Peyer's patch (tissue), 4 donors: ENCODE measurements at regions not wholly inside any gene's neighbourhood (a gene's known extent, or its start where the extent isn't known, plus 50 kb on each side); places are given as distances from the start of the nearest gene placed in this dataset.

ENCODE experiments used
- DNase-seq, 3 donors: peaks; one replicate each; pipeline ENCODE4 v3.0.0-alpha.2; 2017 to 2019
- H3K27ac ChIP-seq, 4 donors: fragments of 200-600 bp; sonication (generic); one replicate each; pipeline ENCODE4 v1.5.1; 2016 to 2019
- H3K27me3 ChIP-seq, 2 donors: fragments of 200-600 bp; sonication (generic); one replicate each; pipeline ENCODE4 v1.5.1; 2019
- H3K36me3 ChIP-seq, 3 donors: fragments of 200-600 bp; sonication (generic); one replicate each; pipeline ENCODE4 v1.5.1; 2016 to 2019
- H3K4me1 ChIP-seq, 4 donors: fragments of 200-600 bp; sonication (generic); one replicate each; pipeline ENCODE4 v1.5.1; 2016 to 2019
- H3K4me3 ChIP-seq, 4 donors: fragments of 200-600 bp; sonication (generic); 1 replicate in 3 of 4; 2 replicates in 1 of 4; pipeline ENCODE4 v1.5.1; 2016 to 2019; ENCODE audit warnings: mild to moderate bottlenecking in 1 of 4
- H3K9me3 ChIP-seq, 4 donors: fragments of 200-600 bp; sonication (generic); one replicate each; pipeline ENCODE4 v1.5.1; 2016 to 2019; ENCODE audit warnings: mild to moderate bottlenecking in 1 of 4
- CTCF ChIP-seq, 6 experiments: fragments of 450-650 bp in 4 of 6; fragments of 200-600 bp in 2 of 6; sonication (generic) in 1 of 6; IDR thresholded peaks; one replicate each; pipeline ENCODE4 v1.5.1; 2017 to 2019; ENCODE audit warnings: antibody characterized with exemption in 6 of 6, mild to moderate bottlenecking in 3 of 6, moderate library complexity in 1 of 6
- POLR2A ChIP-seq, 2 donors: fragments of 450-650 bp; IDR thresholded peaks; one replicate each; pipeline ENCODE4 v1.5.1; 2017; ENCODE audit warnings: antibody characterized with exemption in 2 of 2, mild to moderate bottlenecking in 2 of 2, moderate library complexity in 2 of 2

- no peak for DNase-seq
- Histone ChIP-seq H3K4me3 (no peak overlapping the region), H3K27ac (no peak overlapping the region), H3K27me3 (no peaks in the 10 kb centered on the region), H3K4me1 (peaks cover 0 to 5% (median 0%) of the 10 kb centered on the region in 4 donors), H3K36me3 (no peaks in the 10 kb centered on the region), H3K9me3 (no peaks in the 10 kb centered on the region)
- TF ChIP-seq POLR2A (IDR thresholded peaks at IDR 0.05) (no peak), CTCF (IDR thresholded peaks at IDR 0.05) (no peak)
Measured at GRCh38 chr11:26244207-26244606, 87.7 kb upstream of the ANO3 start.

GRCh38 chr11:26245046-26245445, 86.9 kb upstream of the ANO3 start:
- Histone ChIP-seq H3K27me3 (no peaks in the 10 kb centered on the region), H3K36me3 (no peaks in the 10 kb centered on the region), H3K4me1 (peaks cover 0 to 5% (median 0%) of the 10 kb centered on the region in 4 donors), H3K27ac (no peak overlapping the region), H3K9me3 (no peaks in the 10 kb centered on the region), H3K4me3 (no peak overlapping the region)
- no peak for DNase-seq
- TF ChIP-seq POLR2A (IDR thresholded peaks at IDR 0.05): no peak
- no peak for TF ChIP-seq CTCF (IDR thresholded peaks at IDR 0.05)

- no peak for TF ChIP-seq CTCF (IDR thresholded peaks at IDR 0.05)
- no peak for TF ChIP-seq POLR2A (IDR thresholded peaks at IDR 0.05)
- Histone ChIP-seq H3K4me1 (peaks cover 0 to 5% (median 0%) of the 10 kb centered on the region in 4 donors), H3K36me3 (no peaks in the 10 kb centered on the region)
Measured at GRCh38 chr11:26247340-26247739, 84.6 kb upstream of the ANO3 start.

GRCh38 chr11:26248661-26249060, 83.3 kb upstream of the ANO3 start:
- no peak overlapping the region for H3K4me3 ChIP-seq
- no peaks in the 10 kb centered on the region for H3K9me3 ChIP-seq
- H3K27ac ChIP-seq: no peak overlapping the region
- H3K27me3 ChIP-seq: no peaks in the 10 kb centered on the region
- DNase-seq: no peak
- no peaks in the 10 kb centered on the region for H3K36me3 ChIP-seq
- H3K4me1 ChIP-seq: no peaks in the 10 kb centered on the region
- TF ChIP-seq POLR2A (IDR thresholded peaks at IDR 0.05) (no peak), CTCF (IDR thresholded peaks at IDR 0.05) (no peak)

More at GRCh38 chr11:26247340-26247739, 84.6 kb upstream of the ANO3 start:
- no peak overlapping the region for H3K4me3 ChIP-seq
- no peaks in the 10 kb centered on the region for H3K9me3 ChIP-seq
- DNase-seq: no peak
- no peaks in the 10 kb centered on the region for H3K27me3 ChIP-seq
- no peak overlapping the region for H3K27ac ChIP-seq

- Histone ChIP-seq H3K27me3 (no peaks in the 10 kb centered on the region), H3K9me3 (no peaks in the 10 kb centered on the region), H3K4me3 (no peak overlapping the region), H3K27ac (no peak overlapping the region), H3K4me1 (no peaks in the 10 kb centered on the region), H3K36me3 (no peaks in the 10 kb centered on the region)
- DNase-seq: no peak
- TF ChIP-seq CTCF (IDR thresholded peaks at IDR 0.05): no peak
- TF ChIP-seq POLR2A (IDR thresholded peaks at IDR 0.05): no peak
Measured at GRCh38 chr11:26254378-26254777, 77.6 kb upstream of the ANO3 start.

- H3K27me3 ChIP-seq: no peaks in the 10 kb centered on the region
- H3K4me1 ChIP-seq: no peaks in the 10 kb centered on the region
- H3K36me3 ChIP-seq: no peaks in the 10 kb centered on the region
- no peaks in the 10 kb centered on the region for H3K9me3 ChIP-seq
- no peak overlapping the region for H3K27ac ChIP-seq
- no peak for DNase-seq
- no peak overlapping the region for H3K4me3 ChIP-seq
- TF ChIP-seq POLR2A (IDR thresholded peaks at IDR 0.05) (no peak), CTCF (IDR thresholded peaks at IDR 0.05) (no peak)
Measured at GRCh38 chr11:26263769-26264168, 68.2 kb upstream of the ANO3 start.
